CMK (cell line): ENCODE measurements at regions not wholly inside any gene's neighbourhood (a gene's known extent, or its start where the extent isn't known, plus 50 kb on each side); places are given as distances from the start of the nearest gene placed in this dataset.
"Not testable (repeated sequence)": the region's sequence is repeated elsewhere in the genome, so short reads cannot be mapped to it uniquely, and the experiment has no call there.

ENCODE experiments used
- DNase-seq: peaks from one replicate; pipeline ENCODE4 v3.0.0-alpha.2; 2010; ENCODE audit warnings: low read depth

- no peak for DNase-seq
Measured at GRCh38 chr10:9227679-9228365, 1173.3 kb downstream of the GATA3 start.

- no peak for DNase-seq
Measured at GRCh38 chr10:9228771-9229170, 1174.3 kb downstream of the GATA3 start.

- DNase-seq, result no peak
Measured at GRCh38 chr10:9229702-9230244, 1175.3 kb downstream of the GATA3 start.

- DNase-seq, result no peak
Measured at GRCh38 chr10:9230625-9231024, 1176.1 kb downstream of the GATA3 start.

GRCh38 chr10:9234191-9234590, 1179.7 kb downstream of the GATA3 start:
- no peak for DNase-seq

- no peak for DNase-seq
Measured at GRCh38 chr10:9238041-9238440, 1183.6 kb downstream of the GATA3 start.

GRCh38 chr10:9239298-9239697, 1184.8 kb downstream of the GATA3 start:
- DNase-seq, result no peak

- no peak for DNase-seq
Measured at GRCh38 chr10:9243941-9244411, 1189.5 kb downstream of the GATA3 start.

GRCh38 chr10:9244864-9245263, 1190.4 kb downstream of the GATA3 start:
- no peak for DNase-seq

GRCh38 chr10:9253121-9253520, 1198.6 kb downstream of the GATA3 start:
- DNase-seq, result no peak

GRCh38 chr10:9254353-9254752, 1199.9 kb downstream of the GATA3 start:
- no peak for DNase-seq

GRCh38 chr10:9260690-9261089, 1206.2 kb downstream of the GATA3 start:
- no peak for DNase-seq

GRCh38 chr10:9262770-9263169, 1208.3 kb downstream of the GATA3 start:
- DNase-seq, result no peak

GRCh38 chr10:9268176-9268575, 1213.7 kb downstream of the GATA3 start:
- no peak for DNase-seq

- not testable (repeated sequence) for DNase-seq
Measured at GRCh38 chr10:9273126-9273833, 1218.8 kb downstream of the GATA3 start.

- DNase-seq, result no peak
Measured at GRCh38 chr10:9274206-9274755, 1219.8 kb downstream of the GATA3 start.

GRCh38 chr10:9275861-9276260, 1221.4 kb downstream of the GATA3 start:
- DNase-seq, result no peak

- DNase-seq, result no peak
Measured at GRCh38 chr10:9285690-9286089, 1231.2 kb downstream of the GATA3 start.

- DNase-seq, result no peak
Measured at GRCh38 chr10:9289811-9290210, 1235.3 kb downstream of the GATA3 start.

GRCh38 chr10:9291081-9291480, 1236.6 kb downstream of the GATA3 start:
- DNase-seq, result no peak

GRCh38 chr10:9294132-9294663, 1239.7 kb downstream of the GATA3 start:
- no peak for DNase-seq

- no peak for DNase-seq
Measured at GRCh38 chr10:9294865-9295264, 1240.4 kb downstream of the GATA3 start.

- no peak for DNase-seq
Measured at GRCh38 chr10:9296190-9296589, 1241.7 kb downstream of the GATA3 start.
